Hematopoietic multipotent progenitor cell treated with erythropoietin and hydrocortisone succinate and interleukin-3 and kit ligand, for 17 days (in vitro differentiated cells): ENCODE measurements at regions not wholly inside any gene's neighbourhood (a gene's known extent, or its start where the extent isn't known, plus 50 kb on each side); places are given as distances from the start of the nearest gene placed in this dataset.
"Not testable (repeated sequence)": the region's sequence is repeated elsewhere in the genome, so short reads cannot be mapped to it uniquely, and the experiment has no call there.

ENCODE experiments used
- DNase-seq: peaks from one replicate; pipeline ENCODE4 v3.0.0-alpha.2; 2015; ENCODE audit warnings: low spot score

DNA sequence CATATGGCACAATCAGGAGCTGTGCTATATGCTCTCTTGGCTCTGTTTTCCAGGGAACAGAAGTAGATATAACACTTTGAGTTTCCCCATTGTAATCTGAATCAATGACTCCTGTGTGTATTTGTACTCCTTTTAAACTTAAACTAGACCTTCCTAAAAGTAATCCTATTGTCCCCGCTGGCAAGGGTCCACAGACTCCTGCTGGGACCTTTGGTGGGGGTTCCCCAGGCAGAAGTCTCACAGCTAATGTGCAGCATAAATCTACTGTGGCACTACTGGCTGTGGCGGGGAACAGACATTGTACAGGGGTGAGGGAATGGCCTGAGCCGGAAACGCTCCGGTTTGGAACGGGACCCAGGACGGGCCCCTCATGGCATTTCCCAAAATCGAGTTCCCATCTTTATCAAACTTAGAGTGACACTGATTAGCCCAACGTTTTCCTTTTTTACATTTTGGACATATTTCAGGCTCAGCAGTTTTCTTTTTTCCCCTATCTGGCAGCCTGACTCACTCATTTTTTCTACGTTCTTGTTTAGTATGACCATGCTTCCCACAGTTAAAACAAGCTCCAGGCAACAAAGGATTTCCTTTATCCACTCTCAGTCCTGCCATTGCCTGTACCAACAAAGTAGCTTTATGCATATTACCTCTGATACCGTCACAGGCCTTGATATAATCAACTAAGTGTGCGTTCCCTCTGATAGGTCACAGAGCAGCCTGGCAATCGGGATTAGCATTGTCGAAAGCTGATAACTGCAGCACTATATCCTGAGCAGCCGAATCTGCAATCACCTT is 59.5 kb upstream of the LPCAT1 start:
- not testable (repeated sequence) for DNase-seq

DNA sequence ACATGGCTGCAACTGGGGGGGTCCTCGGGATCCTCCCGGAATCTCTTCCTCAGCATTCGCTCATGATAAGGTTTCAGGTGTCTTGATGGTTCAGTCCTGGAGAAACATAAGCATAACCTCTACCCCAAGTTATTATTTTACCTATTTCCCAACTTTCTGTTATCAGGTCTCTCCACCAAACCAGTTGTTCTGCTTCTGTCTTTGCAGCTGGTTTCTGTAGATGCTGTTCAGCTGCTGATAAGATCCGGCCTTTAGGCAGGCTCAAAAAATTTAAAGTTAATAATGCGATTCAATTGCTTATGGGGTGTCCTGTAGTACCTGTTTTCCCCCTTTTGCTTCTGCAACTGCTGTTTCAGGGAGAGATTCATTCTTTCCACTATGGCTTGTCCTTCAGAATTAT is 55.6 kb upstream of the LPCAT1 start:
- not testable (repeated sequence) for DNase-seq

- not testable (repeated sequence) for DNase-seq
Observed at GRCh38 chr5:1576851-1577250, 53.1 kb upstream of the LPCAT1 start.

DNA sequence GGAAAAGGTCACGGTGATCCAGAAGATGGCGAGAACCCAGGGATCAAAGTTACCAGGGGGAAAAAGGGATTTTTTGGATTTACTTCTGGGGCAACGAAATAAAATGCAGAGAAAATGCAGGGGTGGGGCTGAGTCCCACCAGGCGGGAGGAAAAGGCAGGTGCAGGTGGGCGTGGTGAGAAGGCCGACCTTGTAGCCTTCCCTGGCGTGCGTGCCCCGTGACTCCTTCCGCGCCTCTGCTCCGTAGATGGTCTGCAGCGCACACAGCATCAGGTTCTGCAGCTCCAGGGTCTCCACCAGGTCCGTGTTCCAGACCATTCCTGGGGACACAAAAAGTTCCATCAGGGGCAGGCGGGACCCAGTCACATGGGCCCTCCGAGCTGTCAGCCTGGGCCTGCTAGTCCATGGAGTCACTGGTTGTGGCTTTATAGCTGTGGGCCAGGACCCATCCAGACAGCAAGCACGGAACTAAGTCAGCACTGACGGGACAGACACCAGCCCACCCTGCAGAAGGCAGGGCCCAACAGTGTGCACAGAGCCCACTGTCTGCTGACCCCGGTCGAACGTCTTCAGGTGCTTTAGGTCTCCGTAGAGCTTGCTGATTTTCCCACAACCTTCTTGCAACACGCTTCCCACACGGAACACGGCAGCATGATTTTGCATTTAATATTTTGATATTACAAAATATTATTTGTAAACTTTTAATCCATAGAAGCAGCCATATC is 52.4 kb upstream of the LPCAT1 start:
- not testable (repeated sequence) for DNase-seq

- DNase-seq = not testable (repeated sequence)
Observed at GRCh38 chr5:1575491-1575890, 51.7 kb upstream of the LPCAT1 start.

- not testable (repeated sequence) for DNase-seq
Observed at GRCh38 chr5:1574023-1574318, 50.2 kb upstream of the LPCAT1 start.

GRCh38 chr5:1573217-1574022 is 49.7 kb upstream of the LPCAT1 start:
- not testable (repeated sequence) for DNase-seq
